A549 (cell line): ENCODE measurements at regions not wholly inside any gene's neighbourhood (a gene's known extent, or its start where the extent isn't known, plus 50 kb on each side); places are given as distances from the start of the nearest gene placed in this dataset.
"Not testable (repeated sequence)": the region's sequence is repeated elsewhere in the genome, so short reads cannot be mapped to it uniquely, and the experiment has no call there.

Experiments used
- KDM1A ChIP-seq: fragments of 200-600 bp; sonication (generic); IDR thresholded peaks from 2 replicates; pipeline ENCODE4 v1.6.1; 2016; ENCODE audit warnings: low read depth, mild to moderate bottlenecking
- TF ChIP-seq, protein P1 (sequence below): fragments of >200 bp; sonication (Bioruptor Twin); formaldehyde crosslinking; IDR thresholded peaks from 3 replicates; pipeline ENCODE4 v1.5.1; 2016
- TF ChIP-seq, protein P2 (sequence below): fragments of 450-650 bp; IDR thresholded peaks from 2 replicates; pipeline ENCODE4 v1.6.1; 2014; ENCODE audit warnings: antibody characterized with exemption

DNA sequence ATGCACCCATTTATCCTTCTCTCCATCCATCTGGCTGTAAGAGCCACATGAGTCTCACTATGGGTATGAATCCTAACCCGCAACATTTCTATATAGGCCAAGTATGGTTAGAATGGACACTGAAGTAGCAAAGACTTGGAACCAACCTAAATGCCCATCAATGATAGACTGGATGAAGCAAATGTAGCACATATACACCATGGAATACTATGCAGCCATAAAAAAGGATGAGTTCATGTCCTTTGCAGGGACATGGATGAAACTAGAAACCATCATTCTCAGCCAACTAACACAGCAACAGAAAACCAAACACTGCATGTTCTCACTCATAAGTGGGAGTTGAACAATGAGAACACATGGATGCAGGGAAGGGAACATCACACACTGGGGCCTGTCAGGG is 111.5 kb upstream of the SEM1 start:
- TF ChIP-seq, protein P1, sequence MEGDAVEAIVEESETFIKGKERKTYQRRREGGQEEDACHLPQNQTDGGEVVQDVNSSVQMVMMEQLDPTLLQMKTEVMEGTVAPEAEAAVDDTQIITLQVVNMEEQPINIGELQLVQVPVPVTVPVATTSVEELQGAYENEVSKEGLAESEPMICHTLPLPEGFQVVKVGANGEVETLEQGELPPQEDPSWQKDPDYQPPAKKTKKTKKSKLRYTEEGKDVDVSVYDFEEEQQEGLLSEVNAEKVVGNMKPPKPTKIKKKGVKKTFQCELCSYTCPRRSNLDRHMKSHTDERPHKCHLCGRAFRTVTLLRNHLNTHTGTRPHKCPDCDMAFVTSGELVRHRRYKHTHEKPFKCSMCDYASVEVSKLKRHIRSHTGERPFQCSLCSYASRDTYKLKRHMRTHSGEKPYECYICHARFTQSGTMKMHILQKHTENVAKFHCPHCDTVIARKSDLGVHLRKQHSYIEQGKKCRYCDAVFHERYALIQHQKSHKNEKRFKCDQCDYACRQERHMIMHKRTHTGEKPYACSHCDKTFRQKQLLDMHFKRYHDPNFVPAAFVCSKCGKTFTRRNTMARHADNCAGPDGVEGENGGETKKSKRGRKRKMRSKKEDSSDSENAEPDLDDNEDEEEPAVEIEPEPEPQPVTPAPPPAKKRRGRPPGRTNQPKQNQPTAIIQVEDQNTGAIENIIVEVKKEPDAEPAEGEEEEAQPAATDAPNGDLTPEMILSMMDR, result not testable (repeated sequence)
- TF ChIP-seq, protein P2, sequence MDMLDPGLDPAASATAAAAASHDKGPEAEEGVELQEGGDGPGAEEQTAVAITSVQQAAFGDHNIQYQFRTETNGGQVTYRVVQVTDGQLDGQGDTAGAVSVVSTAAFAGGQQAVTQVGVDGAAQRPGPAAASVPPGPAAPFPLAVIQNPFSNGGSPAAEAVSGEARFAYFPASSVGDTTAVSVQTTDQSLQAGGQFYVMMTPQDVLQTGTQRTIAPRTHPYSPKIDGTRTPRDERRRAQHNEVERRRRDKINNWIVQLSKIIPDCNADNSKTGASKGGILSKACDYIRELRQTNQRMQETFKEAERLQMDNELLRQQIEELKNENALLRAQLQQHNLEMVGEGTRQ, result not testable (repeated sequence)
- not testable (repeated sequence) for TF ChIP-seq KDM1A
